OCI-LY3 (cell line): ENCODE measurements at regions not wholly inside any gene's neighbourhood (a gene's known extent, or its start where the extent isn't known, plus 50 kb on each side); places are given as distances from the start of the nearest gene placed in this dataset.

Experiments
- H2AFZ ChIP-seq: fragments of 200-600, 300-600 bp; shearing (Covaris generic); 2 replicates; pipeline ENCODE4 v1.6.0; 2014; ENCODE audit warnings: antibody characterized with exemption, low read depth, low read length
- H3K27ac ChIP-seq: fragments of 200-600, 300-600 bp; sonication (generic); 2 replicates; pipeline ENCODE4 v1.5.1; 2014; ENCODE audit warnings: mild to moderate bottlenecking, low read length, moderate library complexity, mixed read lengths
- H3K27me3 ChIP-seq: fragments of 200-600, 300-600 bp; sonication (generic); 2 replicates; pipeline ENCODE4 v1.6.1; 2014; ENCODE audit warnings: low read depth, low read length, mixed read lengths
- H3K36me3 ChIP-seq: fragments of 200-600, 300-600 bp; sonication (generic); replicated peaks from 2 replicates; pipeline ENCODE3; 2014; ENCODE audit warnings: low read depth, low read length, mixed read lengths
- H3K4me1 ChIP-seq: fragments of 300-600, 200-600 bp; sonication (generic); 2 replicates; pipeline ENCODE4 v1.6.1; 2014; ENCODE audit warnings: low read length, mixed read lengths
- H3K4me2 ChIP-seq: fragments of 200-600, 300-600 bp; sonication (generic); 2 replicates; pipeline ENCODE4 v1.6.1; 2014; ENCODE audit warnings: low read length, mixed read lengths
- H3K4me3 ChIP-seq: fragments of 300-600, 200-600 bp; sonication (generic); 2 replicates; pipeline ENCODE4 v1.5.1; 2014; ENCODE audit warnings: antibody characterized with exemption, mild to moderate bottlenecking, low read length, moderate library complexity
- H3K79me2 ChIP-seq: fragments of 300-600, 200-600 bp; shearing (Covaris generic); 2 replicates; pipeline ENCODE4 v1.6.1; 2014; ENCODE audit warnings: mild to moderate bottlenecking, low read length, mixed read lengths
- H3K9ac ChIP-seq: fragments of 300-600, 200-600 bp; shearing (Covaris generic); 2 replicates; pipeline ENCODE4 v1.6.0; 2014; ENCODE audit warnings: mild to moderate bottlenecking, low read length, moderate library complexity
- H3K9me3 ChIP-seq: fragments of 200-600, 300-600 bp; shearing (Covaris generic); 2 replicates; pipeline ENCODE4 v1.6.1; 2014; ENCODE audit warnings: low read length, mixed read lengths; ENCODE audit not compliant: insufficient read depth
- H4K20me1 ChIP-seq: fragments of 200-600, 300-600 bp; sonication (generic); 2 replicates; pipeline ENCODE4 v1.6.1; 2016; ENCODE audit warnings: low read length, mixed read lengths; ENCODE audit not compliant: insufficient read depth
- CTCF ChIP-seq: fragments of 200-600, 300-600 bp; sonication (generic); IDR thresholded peaks from 2 replicates; pipeline ENCODE4 v1.5.1; 2014; ENCODE audit warnings: antibody characterized with exemption, low read length, low read depth
- EZH2phosphoT487 ChIP-seq: fragments of 200-600 bp; shearing (Covaris generic); IDR thresholded peaks from 2 replicates; pipeline ENCODE4 v1.6.1; 2018; ENCODE audit warnings: antibody characterized with exemption, mixed run types, low read depth

GRCh38 chr21:27802816-27803475 is 836.1 kb upstream of the ADAMTS5 start:
- Histone ChIP-seq H3K36me3 (no peaks in the 10 kb centered on the region), H3K4me3 (peak overlapping the region; percentile 62), H3K4me2 (peak overlapping the region; percentile 80)

GRCh38 chr21:27799861-27800260 is 833.0 kb upstream of the ADAMTS5 start:
- Histone ChIP-seq H3K27ac (no peak overlapping the region), H3K9me3 (no peaks in the 10 kb centered on the region), H2AFZ (no peak overlapping the region), H3K27me3 (no peaks in the 10 kb centered on the region), H4K20me1 (no peaks in the 10 kb centered on the region), H3K9ac (no peak overlapping the region), H3K4me1 (0 out of 2 replicates have a peak, but pooled peaks cover 4% of the 10 kb centered on the region), H3K36me3 (no peaks in the 10 kb centered on the region), H3K4me2 (no peak overlapping the region), H3K79me2 (no peaks in the 10 kb centered on the region), H3K4me3 (no peak overlapping the region)
- TF ChIP-seq CTCF: no peak
- TF ChIP-seq EZH2phosphoT487: no peak

More at GRCh38 chr21:27802816-27803475, 836.1 kb upstream of the ADAMTS5 start:
- TF ChIP-seq CTCF (peak; percentile 74), EZH2phosphoT487 (no peak)
- H4K20me1 ChIP-seq: no peaks in the 10 kb centered on the region
- no peaks in the 10 kb centered on the region for H3K27me3 ChIP-seq
- 0 out of 2 replicates have a peak, but pooled peaks cover 4% of the 10 kb centered on the region for H3K4me1 ChIP-seq
- H3K9me3 ChIP-seq: no peaks in the 10 kb centered on the region
- H3K9ac ChIP-seq: no peak overlapping the region
- peak overlapping the region; percentile 91 for H2AFZ ChIP-seq
- H3K27ac ChIP-seq: no peak overlapping the region
- no peaks in the 10 kb centered on the region for H3K79me2 ChIP-seq

GRCh38 chr21:27796106-27796505 is 829.2 kb upstream of the ADAMTS5 start:
- Histone ChIP-seq H4K20me1 (no peaks in the 10 kb centered on the region), H3K27me3 (no peaks in the 10 kb centered on the region), H3K4me3 (no peak overlapping the region), H3K9me3 (no peaks in the 10 kb centered on the region), H3K36me3 (no peaks in the 10 kb centered on the region), H3K79me2 (no peaks in the 10 kb centered on the region), H3K27ac (no peak overlapping the region), H3K9ac (no peak overlapping the region), H2AFZ (no peak overlapping the region), H3K4me1 (no peaks in the 10 kb centered on the region), H3K4me2 (no peak overlapping the region)
- TF ChIP-seq CTCF: no peak
- TF ChIP-seq EZH2phosphoT487: no peak

- no peak overlapping the region for H2AFZ ChIP-seq
- H3K9me3 ChIP-seq: no peaks in the 10 kb centered on the region
- no peak overlapping the region for H3K4me3 ChIP-seq
- TF ChIP-seq EZH2phosphoT487 (no peak), CTCF (no peak)
- H3K4me2 ChIP-seq: no peak overlapping the region
- no peaks in the 10 kb centered on the region for H3K36me3 ChIP-seq
- H3K4me1 ChIP-seq: no peaks in the 10 kb centered on the region
- H3K79me2 ChIP-seq: no peaks in the 10 kb centered on the region
- H3K9ac ChIP-seq: no peak overlapping the region
- H3K27me3 ChIP-seq: no peaks in the 10 kb centered on the region
- no peak overlapping the region for H3K27ac ChIP-seq
- H4K20me1 ChIP-seq: no peaks in the 10 kb centered on the region
These were observed 828.5 kb upstream of the ADAMTS5 start for GRCh38 chr21:27795418-27795817.
